ENCODE measurements at regions not wholly inside any gene's neighbourhood (a gene's known extent, or its start where the extent isn't known, plus 50 kb on each side); places are given as distances from the start of the nearest gene placed in this dataset.

DNA sequence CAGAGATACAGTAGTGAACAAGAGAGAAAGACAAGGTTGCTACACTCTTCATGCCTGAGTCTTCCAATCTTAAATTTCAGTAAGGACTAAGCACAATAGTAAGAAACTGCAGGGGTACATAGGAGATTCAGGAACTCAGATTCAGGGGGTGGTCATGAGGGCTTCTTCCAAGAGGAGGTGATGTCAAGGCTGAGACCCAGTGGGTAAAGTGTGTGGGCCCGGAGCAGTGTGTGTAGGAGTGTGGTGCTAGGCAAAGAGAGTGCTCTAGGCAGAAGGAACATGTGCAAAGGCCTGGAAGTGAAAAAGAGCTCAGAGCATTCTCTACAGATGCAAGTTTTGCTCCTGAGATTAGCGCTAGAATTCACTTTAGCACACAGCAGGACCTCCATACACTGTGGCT is 102.9 kb upstream of the SPATA12 start:
- Histone ChIP-seq H3K4me3 (ENCODE audit: extremely low read depth in 1 of 4, insufficient read depth in 2 of 4, low read depth in 3 of 4, low read length in 4 of 4) (no peak overlapping the region), H3K79me2 (ENCODE audit: control insufficient read depth in 1 of 2, insufficient read depth in 2 of 2, low read length in 2 of 2) (no peaks in the 10 kb centered on the region), H2BK12ac (ENCODE audit: low read depth, low read length) (no peak overlapping the region), H2BK5ac (ENCODE audit: low read depth, low read length) (no peak overlapping the region), H4K8ac (ENCODE audit: extremely low read depth, insufficient read depth, low read length) (no peak overlapping the region), H3K14ac (ENCODE audit: insufficient read length) (no peak overlapping the region), H3K23ac (ENCODE audit: insufficient read length) (no peak overlapping the region), H3K18ac (ENCODE audit: extremely low read depth, low read length) (no peak overlapping the region), H4K5ac (ENCODE audit: insufficient read length, low read depth, low read length) (no peak overlapping the region), H2AFZ (ENCODE audit: low read length) (no peak overlapping the region), H3K79me1 (ENCODE audit: low read depth, low read length) (no peaks in the 10 kb centered on the region), H4K20me1 (replicated peaks in 1 of 2; ENCODE audit: control insufficient read depth in 1 of 2, insufficient read depth in 2 of 2, low read length in 2 of 2) (no peaks in the 10 kb centered on the region), H2BK20ac (ENCODE audit: low read length) (no peak overlapping the region), H4K91ac (replicated peaks; ENCODE audit: insufficient read length, low read length) (no peak overlapping the region), H3K27ac (ENCODE audit: low read depth, low read length) (no peak overlapping the region), H2BK120ac (replicated peaks; ENCODE audit: low read depth, low read length) (no peak overlapping the region), H3K4ac (replicated peaks; ENCODE audit: insufficient read length, low read depth, low read length) (no peak overlapping the region), H2AK5ac (ENCODE audit: low read depth, low read length) (no peak overlapping the region), H3K56ac (replicated peaks; ENCODE audit: insufficient read length, low read depth, low read length) (no peak overlapping the region), H2BK15ac (ENCODE audit: low read length) (no peak overlapping the region), H3K4me1 (replicated peaks in 1 of 4; ENCODE audit: control insufficient read depth in 3 of 4, insufficient read depth in 4 of 4, low read length in 3 of 4) (no peaks in the 10 kb centered on the region), H3K4me2 (ENCODE audit: insufficient read depth in 1 of 2, low read depth in 2 of 2, low read length in 2 of 2) (no peak overlapping the region), H3K27me3 (replicated peaks in 1 of 4; ENCODE audit: control insufficient read depth in 3 of 4, extremely low read depth in 1 of 4, insufficient read depth in 3 of 4, low read length in 3 of 4) (no peaks in the 10 kb centered on the region), H3K36me3 (ENCODE audit: control insufficient read depth in 2 of 4, insufficient read depth in 4 of 4, low read length in 3 of 4) (no peaks in the 10 kb centered on the region), H3K9me3 (ENCODE audit: insufficient read depth in 2 of 2, low read depth in 1 of 2, low read length in 1 of 2) (no peaks in the 10 kb centered on the region), H3K9ac (replicated peaks in 1 of 4; ENCODE audit: extremely low read depth in 1 of 4, low read depth in 3 of 4, low read length in 3 of 4) (no peak overlapping the region), H3K23me2 (ENCODE audit: low read depth, low read length) (no peaks in the 10 kb centered on the region; the same call in 1 of the 2 replicates)
- POLR2A ChIA-PET (ENCODE audit: partially characterized antibody): no interaction called here
- no peak for FAIRE-seq
- CTCF ChIA-PET (ENCODE audit: partially characterized antibody): interaction anchor here (0.8 to 1.6 kb wide), 4 partner anchors 9 to 255 kb away, joined by 4 read pairs; no protein-coding TSS in a partner anchor
- no peak for DNase-seq (ENCODE audit: low read depth in 1 of 2, low spot score in 2 of 2)
- 93% methylated on average over 2 of the region's 2 CpGs; no CpG with 5 or more reads in 1 of the 2 experiments for WGBS, 2 experiments (ENCODE audit: extremely low coverage in 1 of 2, insufficient coverage in 1 of 2, insufficient read length in 1 of 2, insufficient replicate concordance in 2 of 2, low coverage in 1 of 2, low lambda C conversion rate in 2 of 2, missing lambda C conversion rate in 1 of 2)
- TF ChIP-seq, protein P1, sequence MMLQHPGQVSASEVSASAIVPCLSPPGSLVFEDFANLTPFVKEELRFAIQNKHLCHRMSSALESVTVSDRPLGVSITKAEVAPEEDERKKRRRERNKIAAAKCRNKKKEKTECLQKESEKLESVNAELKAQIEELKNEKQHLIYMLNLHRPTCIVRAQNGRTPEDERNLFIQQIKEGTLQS (IDR thresholded peaks at IDR 0.05; ENCODE audit: insufficient read depth, low read depth, low read length): no peak
- TF ChIP-seq RXRA (IDR thresholded peaks at IDR 0.05; ENCODE audit: insufficient read depth, low read depth, low read length) (no peak), KDM1A (IDR thresholded peaks at IDR 0.05; ENCODE audit: borderline replicate concordance, low read length) (no peak), SAP30 (IDR thresholded peaks at IDR 0.05; ENCODE audit: insufficient read depth, insufficient replicate concordance, low read length) (no peak), POLR2AphosphoS5 (IDR thresholded peaks at IDR 0.05; ENCODE audit: low read depth, low read length) (no peak), SIRT6 (IDR thresholded peaks at IDR 0.05; ENCODE audit: low read length) (no peak), EP300 (IDR thresholded peaks at IDR 0.05; ENCODE audit: borderline replicate concordance in 1 of 2, low read depth in 2 of 2, low read length in 2 of 2) (no peak), CHD1 (IDR thresholded peaks at IDR 0.05; ENCODE audit: low read depth, low read length) (no peak), ASH2L (IDR thresholded peaks at IDR 0.05; ENCODE audit: low read length) (no peak), HDAC6 (IDR thresholded peaks at IDR 0.05; ENCODE audit: low read depth, low read length) (no peak), RBBP5 (IDR thresholded peaks at IDR 0.05; ENCODE audit: borderline replicate concordance, low read depth, low read length) (no peak)
